ENCODE measurements at regions not wholly inside any gene's neighbourhood (a gene's known extent, or its start where the extent isn't known, plus 50 kb on each side); places are given as distances from the start of the nearest gene placed in this dataset.

DNA sequence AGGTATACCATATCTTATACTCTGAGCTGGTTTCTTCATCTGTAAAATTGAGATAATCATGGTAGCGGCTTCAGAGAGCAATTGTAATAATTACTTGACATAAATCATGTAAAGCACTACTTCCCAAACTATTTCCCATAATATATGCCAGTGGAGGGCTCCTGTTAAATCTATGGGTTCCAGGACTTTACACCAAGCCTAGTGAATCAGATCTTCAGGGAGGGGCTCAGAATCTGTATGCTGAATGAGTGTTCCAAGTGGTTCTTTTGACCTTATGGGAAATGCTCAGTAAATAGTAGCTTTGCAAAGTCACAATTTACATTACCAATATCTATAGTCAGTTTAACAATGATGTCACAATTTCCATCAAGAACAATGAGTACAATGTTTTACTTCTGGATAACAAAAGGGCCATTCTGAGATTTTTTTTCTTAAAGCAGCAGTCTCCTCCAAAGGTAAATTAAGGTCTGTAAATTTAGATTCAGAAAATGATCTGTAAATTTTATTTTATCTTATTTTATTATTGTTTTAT lies 50.9 kb upstream of the NLK start:
- no peak for DNase-seq
- Mint-ChIP-seq H3K9me3 (ENCODE audit: unreplicated experiment) (no peaks in the 10 kb centered on the region), H3K4me3 (ENCODE audit: unreplicated experiment) (no peak overlapping the region), H3K27ac (ENCODE audit: unreplicated experiment) (no peak overlapping the region), H3K36me3 (ENCODE audit: unreplicated experiment) (no peaks in the 10 kb centered on the region), H3K27me3 (ENCODE audit: unreplicated experiment) (peaks cover 2% of the 10 kb centered on the region), H3K4me1 (ENCODE audit: low read depth, unreplicated experiment) (no peaks in the 10 kb centered on the region)
- TF ChIP-seq, protein P1, sequence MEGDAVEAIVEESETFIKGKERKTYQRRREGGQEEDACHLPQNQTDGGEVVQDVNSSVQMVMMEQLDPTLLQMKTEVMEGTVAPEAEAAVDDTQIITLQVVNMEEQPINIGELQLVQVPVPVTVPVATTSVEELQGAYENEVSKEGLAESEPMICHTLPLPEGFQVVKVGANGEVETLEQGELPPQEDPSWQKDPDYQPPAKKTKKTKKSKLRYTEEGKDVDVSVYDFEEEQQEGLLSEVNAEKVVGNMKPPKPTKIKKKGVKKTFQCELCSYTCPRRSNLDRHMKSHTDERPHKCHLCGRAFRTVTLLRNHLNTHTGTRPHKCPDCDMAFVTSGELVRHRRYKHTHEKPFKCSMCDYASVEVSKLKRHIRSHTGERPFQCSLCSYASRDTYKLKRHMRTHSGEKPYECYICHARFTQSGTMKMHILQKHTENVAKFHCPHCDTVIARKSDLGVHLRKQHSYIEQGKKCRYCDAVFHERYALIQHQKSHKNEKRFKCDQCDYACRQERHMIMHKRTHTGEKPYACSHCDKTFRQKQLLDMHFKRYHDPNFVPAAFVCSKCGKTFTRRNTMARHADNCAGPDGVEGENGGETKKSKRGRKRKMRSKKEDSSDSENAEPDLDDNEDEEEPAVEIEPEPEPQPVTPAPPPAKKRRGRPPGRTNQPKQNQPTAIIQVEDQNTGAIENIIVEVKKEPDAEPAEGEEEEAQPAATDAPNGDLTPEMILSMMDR (IDR thresholded peaks at IDR 0.05; ENCODE audit: partially characterized antibody, unreplicated experiment): no peak

Measured in glutamatergic neuron (in vitro differentiated cells).